HG02885 (cell line): ENCODE measurements at regions not wholly inside any gene's neighbourhood (a gene's known extent, or its start where the extent isn't known, plus 50 kb on each side); places are given as distances from the start of the nearest gene placed in this dataset.
"Not testable (repeated sequence)": the region's sequence is repeated elsewhere in the genome, so short reads cannot be mapped to it uniquely, and the experiment has no call there.

ENCODE experiments used
- ATAC-seq: cut with Tn5 transposase; IDR thresholded peaks from one replicate; pipeline ENCODE4 v1.9.1; 2021; ENCODE audit warnings: mild to moderate bottlenecking; ENCODE audit not compliant: unreplicated experiment, poor library complexity

- no peak for ATAC-seq
These were observed 145.2 kb downstream of the ADRA2C start for GRCh38 chr4:3911252-3911856.

GRCh38 chr4:3914511-3914910 lies 148.3 kb downstream of the ADRA2C start:
- ATAC-seq: not testable (repeated sequence)

- not testable (repeated sequence) for ATAC-seq
These were observed 153.3 kb downstream of the ADRA2C start for GRCh38 chr4:3919509-3919908.

- ATAC-seq: not testable (repeated sequence)
These were observed 155.7 kb downstream of the ADRA2C start for GRCh38 chr4:3921902-3922301.

- ATAC-seq: not testable (repeated sequence)
These were observed 159.7 kb downstream of the ADRA2C start for GRCh38 chr4:3925841-3926240.

- ATAC-seq: not testable (repeated sequence)
These were observed 160.1 kb downstream of the ADRA2C start for GRCh38 chr4:3926271-3926670.

GRCh38 chr4:3926969-3927755 lies 161.0 kb downstream of the ADRA2C start:
- not testable (repeated sequence) for ATAC-seq

GRCh38 chr4:3929431-3929830 lies 163.2 kb downstream of the ADRA2C start:
- ATAC-seq: not testable (repeated sequence)

- ATAC-seq: not testable (repeated sequence)
These were observed 166.5 kb downstream of the ADRA2C start for GRCh38 chr4:3932734-3933133.

GRCh38 chr4:3935406-3935805 lies 169.2 kb downstream of the ADRA2C start:
- ATAC-seq: not testable (repeated sequence)

GRCh38 chr4:3936184-3936583 lies 170.0 kb downstream of the ADRA2C start:
- no peak for ATAC-seq

- ATAC-seq: not testable (repeated sequence)
These were observed 171.8 kb downstream of the ADRA2C start for GRCh38 chr4:3937849-3938562.

- not testable (repeated sequence) for ATAC-seq
These were observed 172.5 kb downstream of the ADRA2C start for GRCh38 chr4:3938676-3939075.

- not testable (repeated sequence) for ATAC-seq
These were observed 173.9 kb downstream of the ADRA2C start for GRCh38 chr4:3939954-3940591.

GRCh38 chr4:3941735-3942522 lies 175.7 kb downstream of the ADRA2C start:
- not testable (repeated sequence) for ATAC-seq

- not testable (repeated sequence) for ATAC-seq
These were observed 176.4 kb downstream of the ADRA2C start for GRCh38 chr4:3942569-3942971.

- not testable (repeated sequence) for ATAC-seq
These were observed 176.9 kb downstream of the ADRA2C start for GRCh38 chr4:3943051-3943450.

GRCh38 chr4:3945511-3946290 lies 179.5 kb downstream of the ADRA2C start:
- ATAC-seq: no peak

- not testable (repeated sequence) for ATAC-seq
These were observed 180.4 kb downstream of the ADRA2C start for GRCh38 chr4:3946553-3946952.
